Left colon (tissue), 2 donors: ENCODE measurements at regions not wholly inside any gene's neighbourhood (a gene's known extent, or its start where the extent isn't known, plus 50 kb on each side); places are given as distances from the start of the nearest gene placed in this dataset.

Experiments
- ATAC-seq: fragments of 200-7000 bp; cut with Tn5 transposase; one replicate; pipeline ENCODE4 v1.9.1; 2020; ENCODE audit warnings: mild to moderate bottlenecking, moderate library complexity
- DNase-seq, 2 donors: peaks; one replicate each; pipeline ENCODE4 v3.0.0-alpha.2; 2020
- intact Hi-C, 2 donors: fragments of 100-400 bp; cut with DNase I in 1 of 2; cut with micrococcal nuclease in 1 of 2; formaldehyde crosslinking; loops; one replicate each; pipeline versions ENCODE4 v1.11.2 to v1.14.0; 2022; cut with DNase I, micrococcal nuclease
- donor health status: DM: no; HTN: no; CAD: no.
- donor health status: DM: yes; HTN: yes; CAD: no.

DNA sequence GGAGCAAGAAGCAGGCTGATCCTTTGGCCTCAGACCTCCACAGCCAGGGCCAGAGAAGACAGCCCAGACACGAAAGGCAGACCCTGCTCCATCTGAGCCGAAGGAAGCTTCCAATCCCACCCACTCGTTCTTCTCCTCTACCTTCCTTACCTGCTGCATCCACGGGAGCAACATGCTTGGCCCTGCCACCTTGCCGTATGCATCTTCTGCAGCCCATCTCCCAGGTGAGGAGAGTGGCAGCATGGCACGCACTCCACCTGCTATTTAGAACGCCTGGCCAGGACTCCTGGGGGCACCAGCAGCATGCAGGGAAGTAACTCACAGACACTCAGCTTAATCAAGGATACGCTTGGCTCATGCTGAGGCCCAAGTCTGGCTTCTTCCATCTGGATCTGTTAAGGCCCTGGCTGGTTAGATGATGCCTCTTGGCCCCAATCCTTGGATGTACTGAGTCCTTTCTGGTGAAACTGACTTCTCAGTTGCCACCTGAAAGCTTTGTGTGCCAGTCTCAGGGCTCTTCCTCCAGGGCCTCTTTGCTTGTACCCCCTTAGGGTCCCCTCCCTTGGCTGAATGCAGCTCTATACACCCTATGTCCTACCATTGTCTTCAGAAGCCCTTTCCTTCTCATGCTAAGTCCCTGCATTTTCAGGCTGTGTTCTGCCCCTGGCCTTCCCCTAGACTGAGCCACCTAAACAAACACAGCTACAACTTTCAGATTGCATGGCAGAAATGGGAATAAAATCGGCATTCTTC lies 604.9 kb downstream of the BUD13 start:
- DNase-seq = no peak
- no peak for ATAC-seq
- intact Hi-C loops = no loop called here

DNA sequence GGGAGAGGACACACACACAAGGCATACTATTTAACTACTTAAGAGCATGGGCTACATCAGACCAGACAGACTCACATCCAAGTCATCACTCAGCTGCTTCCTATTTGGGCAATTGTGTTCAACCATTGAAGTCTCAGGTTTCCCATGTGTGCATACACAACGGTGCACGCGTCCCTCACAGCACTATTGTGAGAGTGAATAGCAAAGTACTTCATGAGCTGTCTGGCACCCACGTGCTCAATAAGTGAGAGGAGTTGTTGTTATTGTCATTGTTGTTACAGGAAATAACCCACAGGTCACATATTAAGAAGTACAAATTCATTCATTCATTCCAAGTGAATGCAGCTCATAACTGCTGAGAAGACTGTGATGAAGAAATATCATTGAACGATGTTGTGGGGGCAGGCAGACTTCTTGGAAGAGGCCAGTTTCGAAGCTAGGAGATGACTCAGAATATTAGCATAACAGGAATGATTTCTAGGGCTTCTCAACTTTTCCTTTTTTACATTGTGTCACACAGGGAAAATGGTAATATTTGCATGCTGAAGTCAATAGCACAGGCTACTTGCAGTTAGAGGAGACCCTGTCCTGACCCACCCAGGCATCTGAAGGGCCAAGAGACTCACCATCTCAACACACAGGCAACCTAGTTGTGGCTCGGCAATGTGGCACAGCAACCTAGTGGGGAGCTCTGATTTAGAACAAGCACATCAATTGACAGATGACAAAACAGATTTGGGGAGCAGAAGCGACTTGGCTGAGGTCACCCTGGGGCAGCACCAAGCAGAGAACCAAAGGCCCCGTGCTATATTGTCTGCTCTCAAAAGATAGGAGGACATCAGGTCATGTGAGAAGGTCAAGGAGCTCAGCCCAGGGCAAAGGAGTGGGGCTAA lies 606.0 kb downstream of the BUD13 start:
- intact Hi-C loops = no loop called here
- DNase-seq (no peak), ATAC-seq (no peak)

DNA sequence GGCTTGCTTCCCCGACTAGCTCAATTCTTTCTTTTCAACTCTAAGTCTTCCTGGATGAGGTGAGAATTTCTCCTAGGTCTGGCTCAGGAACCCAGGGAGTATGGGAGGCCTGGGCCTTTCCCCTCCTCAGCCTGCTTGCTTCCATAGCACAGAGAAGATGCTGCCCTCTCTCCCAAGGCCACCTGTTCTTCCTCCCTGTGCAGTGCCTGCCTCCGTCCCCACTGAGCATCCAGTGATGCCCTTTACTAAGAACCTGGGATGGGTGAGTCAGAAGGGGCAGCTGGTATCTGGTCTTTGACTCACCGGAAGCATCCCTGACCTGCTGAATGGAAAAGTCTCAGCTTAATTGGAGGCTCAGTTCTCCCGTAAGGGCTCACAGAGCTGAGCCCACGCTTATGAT lies 607.9 kb downstream of the BUD13 start:
- ATAC-seq = no peak
- intact Hi-C loops = no loop called here
- no peak for DNase-seq

DNA sequence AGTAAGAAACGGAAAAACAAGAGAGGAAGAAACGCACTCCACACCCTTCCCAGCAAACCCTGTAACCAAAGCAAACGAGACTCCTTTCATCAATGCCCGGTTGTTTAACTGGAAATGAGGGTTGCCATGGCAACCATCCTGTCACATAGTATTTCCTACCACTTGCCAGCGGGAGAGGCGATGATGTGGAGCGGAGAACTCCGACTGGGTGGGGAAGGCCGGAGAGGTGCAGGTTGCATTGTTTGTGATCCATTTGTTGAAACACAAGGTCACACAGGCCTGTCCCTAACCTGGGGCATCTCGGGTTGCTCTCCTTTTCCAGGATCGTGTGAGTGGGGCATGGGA lies 609.9 kb downstream of the BUD13 start:
- DNase-seq = no peak
- ATAC-seq = no peak
- intact Hi-C loops = no loop called here

DNA sequence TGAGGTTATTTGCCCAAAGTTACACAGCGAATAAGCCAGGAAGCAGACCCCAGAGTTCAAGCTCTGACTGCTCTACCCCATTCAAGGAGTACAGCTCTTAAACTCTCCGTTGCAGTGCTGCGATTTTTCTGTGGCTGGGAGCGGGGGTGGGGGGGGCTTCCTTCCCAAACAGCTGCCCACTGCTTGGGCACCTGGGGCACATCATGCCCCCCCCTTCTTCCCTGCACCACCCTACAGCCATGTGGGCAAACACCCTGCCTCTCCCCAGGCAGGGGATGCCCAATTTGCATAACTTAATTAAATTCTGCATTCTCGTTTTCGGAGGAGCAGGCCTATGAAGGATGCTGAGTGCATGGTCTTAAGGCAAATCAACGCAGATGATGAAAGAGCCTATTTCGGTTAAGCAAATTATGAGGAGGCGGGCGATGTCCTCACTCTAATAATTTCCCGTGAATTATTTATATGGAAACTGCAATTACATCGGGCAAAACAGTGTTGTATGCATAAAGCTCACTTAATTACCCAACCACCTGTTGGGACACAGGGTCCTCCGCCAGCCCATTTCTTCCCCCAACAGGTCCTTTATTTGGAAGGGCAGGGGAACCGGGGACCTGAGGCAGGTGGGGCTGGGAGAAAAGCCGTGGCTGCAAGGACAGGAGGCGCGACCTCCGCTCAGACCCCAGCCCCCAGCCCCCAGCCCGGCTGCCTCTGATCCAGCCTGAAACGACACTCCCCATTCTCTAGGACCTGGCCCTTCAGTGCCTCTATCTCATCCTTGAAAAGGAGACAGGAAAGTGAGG lies 610.5 kb downstream of the BUD13 start:
- ATAC-seq (no peak), DNase-seq (no peak)
- intact Hi-C loops = no loop called here

DNA sequence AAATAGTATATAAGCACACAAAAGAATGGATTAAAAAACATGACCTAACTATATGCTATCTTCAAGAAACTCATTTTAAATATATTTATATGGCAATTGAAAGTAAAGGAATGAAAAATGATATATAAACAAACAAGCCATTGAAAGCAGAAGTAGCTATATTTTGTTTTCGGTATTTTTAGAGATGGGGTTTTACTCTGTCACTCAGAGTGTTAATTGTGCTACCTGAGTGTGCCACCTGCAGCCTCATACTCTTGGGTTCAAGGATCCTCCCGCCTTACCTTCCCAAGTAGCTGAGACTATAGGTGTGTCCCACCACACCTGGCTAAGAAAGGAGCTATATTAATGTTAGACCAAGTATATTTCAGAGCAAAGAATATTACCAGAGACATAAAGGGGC lies 624.1 kb downstream of the BUD13 start:
- intact Hi-C loops = no loop called here
- no peak for ATAC-seq
- no peak for DNase-seq

DNA sequence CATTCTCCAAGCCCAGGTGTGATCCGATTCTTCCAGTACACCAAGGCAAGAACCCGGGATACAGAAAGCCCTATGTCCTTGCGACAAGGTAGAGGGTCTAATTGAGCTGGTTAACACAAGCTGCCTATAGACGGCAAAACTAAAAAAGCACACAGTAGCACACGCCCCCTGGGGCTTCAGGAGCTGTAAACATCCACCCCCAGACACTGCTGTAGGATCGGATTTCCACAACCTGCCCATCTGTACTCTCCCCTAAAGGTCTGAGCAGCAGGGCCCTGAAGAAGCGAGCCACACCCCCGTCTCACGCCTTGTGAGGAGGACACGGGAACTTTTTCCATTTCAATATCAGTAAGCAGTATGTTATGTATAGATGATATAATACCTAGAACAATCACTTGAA lies 624.7 kb downstream of the BUD13 start:
- intact Hi-C loops = no loop called here
- DNase-seq (no peak), ATAC-seq (no peak)

DNA sequence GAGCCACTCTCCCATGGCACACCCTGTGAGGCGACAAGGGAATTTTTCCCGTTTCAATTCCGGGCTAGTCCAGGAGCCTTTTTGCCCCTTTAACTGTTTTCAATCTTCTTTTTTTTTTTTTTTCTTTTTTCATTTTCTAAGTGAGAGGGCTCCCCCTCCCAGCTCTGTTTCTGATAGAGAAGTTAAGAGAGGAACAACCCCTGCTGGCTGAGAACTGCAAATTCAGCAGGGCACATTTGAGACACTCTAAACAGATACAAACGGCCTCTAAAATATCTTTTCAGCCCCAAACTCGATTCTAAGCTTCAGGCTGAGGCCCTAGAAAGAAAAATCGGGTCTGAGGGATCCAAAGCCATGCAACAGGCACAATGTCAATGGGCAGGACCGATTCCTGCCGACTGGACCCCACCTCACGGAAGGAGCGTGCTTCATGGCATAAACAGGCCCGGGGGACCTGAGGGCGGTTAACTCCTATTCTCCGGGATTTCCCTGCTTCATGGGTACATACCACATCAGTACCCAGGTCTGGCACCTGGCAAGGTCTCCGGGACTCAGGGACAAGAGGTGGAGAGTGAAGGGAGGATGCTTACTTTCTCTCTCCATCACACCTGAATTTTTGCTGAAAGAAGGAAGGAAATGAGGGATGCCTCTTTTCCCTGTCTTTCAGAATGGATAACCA lies 627.5 kb downstream of the BUD13 start:
- no peak for DNase-seq
- no peak for ATAC-seq
- intact Hi-C loops = no loop called here

DNA sequence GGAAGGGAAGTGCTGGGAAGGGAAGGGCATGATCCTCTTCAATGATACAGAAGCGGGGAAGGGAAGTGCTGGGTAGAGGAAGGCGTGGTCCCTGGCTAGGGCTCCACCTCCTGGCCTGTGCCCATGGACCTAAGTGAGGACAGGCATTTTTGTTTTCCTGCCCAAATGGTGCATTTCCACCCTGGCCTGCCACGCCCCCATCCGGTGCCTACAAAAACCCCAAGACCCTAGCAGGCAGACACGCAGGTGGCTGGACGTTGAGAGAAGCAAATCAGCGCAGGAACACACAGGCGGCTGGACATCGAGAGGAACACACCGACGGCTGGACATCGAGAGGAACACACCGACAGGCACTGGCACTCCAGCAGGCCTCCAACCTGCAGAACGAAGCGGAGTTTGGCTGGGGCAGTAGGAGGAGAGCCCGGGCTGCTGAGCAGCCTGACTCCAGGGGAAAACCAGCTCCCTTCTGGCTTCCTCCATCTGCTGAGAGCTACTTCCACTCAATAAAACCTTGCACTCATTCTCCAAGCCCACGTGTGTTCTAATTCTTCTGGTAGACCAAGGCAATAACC lies 628.3 kb downstream of the BUD13 start:
- ATAC-seq (no peak), DNase-seq (no peak)
- intact Hi-C loops = no loop called here

DNA sequence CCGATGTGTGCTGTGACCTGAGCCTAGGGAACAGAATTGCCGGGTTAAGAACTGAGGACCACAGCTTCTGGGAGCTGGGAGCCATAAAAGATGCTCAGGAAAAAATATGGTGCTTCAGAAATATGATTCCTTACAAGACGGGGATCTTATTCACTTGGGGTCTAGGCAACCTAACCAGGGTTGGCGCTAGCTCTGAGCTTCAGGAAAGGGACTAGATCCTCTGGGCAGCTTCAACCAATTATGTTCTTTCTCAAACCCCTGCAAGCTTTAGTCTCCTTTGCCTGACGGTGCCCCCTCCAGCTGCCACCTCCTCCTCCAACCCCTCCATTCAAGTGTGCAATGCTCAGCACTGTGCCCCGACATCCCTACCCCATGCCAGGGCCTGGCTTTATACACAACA lies 634.1 kb upstream of the CADM1 start:
- DNase-seq (no peak), ATAC-seq (no peak)
- intact Hi-C loops = no loop called here

DNA sequence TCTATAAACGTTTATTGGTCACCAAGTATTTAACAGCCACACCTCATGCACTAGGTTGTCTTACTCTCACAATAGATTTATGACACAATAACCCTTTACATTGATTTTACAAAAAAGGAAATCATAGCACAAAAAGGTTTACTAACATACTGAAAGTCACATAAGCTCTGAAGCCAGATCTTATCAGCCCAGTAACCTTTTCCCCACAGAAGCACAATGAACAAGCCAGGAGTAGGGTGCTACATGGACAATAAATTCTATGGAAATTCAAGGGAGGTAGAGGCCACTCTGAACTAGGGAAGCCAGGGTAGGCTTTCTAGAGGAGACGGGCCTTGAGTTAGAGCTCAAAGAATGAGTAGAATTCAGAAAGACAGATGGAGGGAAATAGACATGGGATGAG lies 633.5 kb upstream of the CADM1 start:
- intact Hi-C loops = no loop called here
- DNase-seq = no peak

DNA sequence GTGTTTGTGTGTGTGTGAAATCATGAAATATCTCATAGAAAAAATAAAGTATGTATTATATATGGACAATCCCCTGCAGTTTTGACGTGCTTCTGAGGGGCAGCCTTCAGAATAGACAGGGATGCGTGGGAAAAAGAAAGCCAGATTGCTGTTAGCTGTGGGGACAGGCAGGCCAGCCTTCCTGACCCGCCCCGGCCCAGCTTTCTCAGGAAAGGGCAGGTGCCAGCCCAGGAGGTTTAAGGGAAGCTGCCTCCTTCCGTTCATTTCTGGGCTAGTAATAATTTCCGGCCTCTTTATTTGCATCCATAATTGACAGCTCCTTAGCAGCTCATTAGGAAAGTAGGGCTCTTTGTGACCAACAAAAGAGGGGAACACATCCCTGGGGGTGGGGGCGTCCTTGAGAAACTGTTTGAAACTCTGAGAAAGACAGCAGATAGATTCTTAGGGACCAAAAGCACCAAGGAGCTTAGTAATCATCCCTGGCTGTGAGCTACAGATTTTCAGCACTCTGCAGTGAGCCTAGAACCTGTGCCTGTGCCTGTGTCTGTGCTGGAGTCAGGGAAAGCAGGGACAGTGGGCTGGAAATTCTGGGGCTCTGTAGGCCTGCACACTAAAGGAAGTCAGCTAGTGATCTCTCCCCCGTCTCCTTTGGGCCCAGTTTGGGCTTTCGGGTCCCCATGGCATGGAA lies 632.9 kb upstream of the CADM1 start:
- intact Hi-C loops = no loop called here
- ATAC-seq = peak; percentile 38
- peak in 1 of 2 donors; percentile 17 for DNase-seq

More for the DNA sequence above, 633.5 kb upstream of the CADM1 start:
- ATAC-seq = peak; percentile 81

DNA sequence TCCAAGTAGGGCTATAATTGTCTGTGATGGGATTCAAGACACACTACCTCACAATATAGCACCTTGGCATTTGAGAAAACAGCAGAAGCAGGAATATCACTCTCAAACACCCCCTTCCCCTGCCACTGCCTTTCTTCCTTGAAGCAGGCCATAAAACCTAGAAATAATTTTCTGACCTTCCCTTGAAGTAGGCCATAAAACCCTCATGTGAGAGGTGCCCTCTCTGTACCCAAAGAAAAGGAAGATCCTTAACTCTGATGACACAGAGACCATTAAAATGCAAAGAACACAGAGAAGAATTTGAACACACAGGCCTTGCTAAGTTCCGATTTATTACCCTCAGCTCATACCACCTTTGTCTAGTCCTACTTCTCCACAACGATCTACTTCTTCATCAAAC lies 631.7 kb upstream of the CADM1 start:
- DNase-seq (no peak), ATAC-seq (peak; percentile 77)
- intact Hi-C loops = no loop called here

DNA sequence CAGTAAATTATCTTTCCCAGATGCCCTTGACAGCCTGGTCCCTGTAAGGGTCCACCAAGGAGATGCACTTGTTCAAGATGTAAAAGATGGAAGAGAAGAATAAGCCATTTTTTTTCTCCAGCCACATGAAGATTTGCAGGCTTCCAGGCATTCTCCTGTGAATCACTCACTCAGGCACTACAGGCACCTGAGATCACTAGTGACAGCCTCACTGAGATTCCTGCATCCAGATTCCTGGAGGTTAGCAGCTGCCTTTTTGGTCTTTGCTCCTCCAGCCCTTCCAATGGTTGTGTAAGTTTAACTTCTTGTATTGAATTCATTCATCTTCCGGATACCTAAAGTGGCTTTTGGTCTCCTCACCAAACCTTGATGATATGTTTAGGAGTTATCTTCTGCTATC lies 630.2 kb upstream of the CADM1 start:
- intact Hi-C loops = no loop called here
- DNase-seq (no peak), ATAC-seq (no peak)

DNA sequence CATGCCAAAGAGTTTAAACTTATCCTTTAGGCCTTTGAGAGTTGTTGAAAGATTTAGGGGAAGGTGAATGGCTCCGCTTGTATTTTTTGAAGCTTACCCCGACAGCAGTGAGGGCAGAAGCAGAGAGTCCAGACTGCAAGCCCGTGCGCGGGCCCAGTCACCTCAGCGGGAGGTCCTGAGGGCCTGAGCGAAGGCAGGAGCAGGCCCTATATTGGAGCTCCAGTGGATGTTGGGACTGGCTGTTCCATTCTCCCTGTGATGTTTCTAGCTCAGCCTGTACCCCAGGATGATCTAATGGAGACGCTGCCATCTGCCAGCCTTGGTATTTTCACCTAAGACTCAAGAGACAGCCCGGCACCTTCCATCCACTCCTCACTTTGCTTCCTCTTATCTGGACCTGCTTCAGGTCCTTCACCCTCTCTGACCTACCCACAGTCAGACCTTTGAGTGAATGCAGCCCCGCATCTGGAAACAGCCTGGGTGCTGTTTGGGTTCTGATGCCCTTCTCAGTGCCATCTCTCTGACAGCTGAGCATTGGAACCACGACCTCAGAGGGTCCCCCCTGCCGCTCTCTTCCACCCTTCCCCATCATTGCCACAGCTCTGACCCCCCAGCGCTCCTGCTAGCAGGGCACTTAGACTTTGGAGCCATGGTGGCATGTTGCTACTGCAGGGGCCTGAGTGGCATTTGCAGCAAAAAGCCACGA lies 628.2 kb upstream of the CADM1 start:
- ATAC-seq (no peak), DNase-seq (no peak)
- intact Hi-C loops = no loop called here

DNA sequence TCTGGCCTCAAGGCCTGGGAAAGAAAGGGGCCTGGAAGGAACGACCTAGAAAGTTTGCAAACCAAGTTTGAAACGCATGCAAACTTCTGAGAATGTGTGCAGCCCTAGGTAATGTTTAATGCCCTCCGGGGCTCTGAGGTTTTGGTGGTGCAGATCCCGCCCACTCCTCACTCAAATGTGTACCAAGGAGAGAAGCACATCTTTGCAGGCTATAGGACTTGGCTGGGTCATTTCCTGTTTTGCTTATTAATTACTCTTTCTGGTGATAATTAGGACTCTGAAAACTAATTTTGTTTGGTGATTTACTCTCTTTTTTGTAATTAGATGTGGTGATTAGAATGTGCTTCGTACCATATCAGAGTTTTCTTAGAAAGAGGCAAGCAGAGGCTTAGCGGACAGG lies 625.9 kb upstream of the CADM1 start:
- DNase-seq = no peak

DNA sequence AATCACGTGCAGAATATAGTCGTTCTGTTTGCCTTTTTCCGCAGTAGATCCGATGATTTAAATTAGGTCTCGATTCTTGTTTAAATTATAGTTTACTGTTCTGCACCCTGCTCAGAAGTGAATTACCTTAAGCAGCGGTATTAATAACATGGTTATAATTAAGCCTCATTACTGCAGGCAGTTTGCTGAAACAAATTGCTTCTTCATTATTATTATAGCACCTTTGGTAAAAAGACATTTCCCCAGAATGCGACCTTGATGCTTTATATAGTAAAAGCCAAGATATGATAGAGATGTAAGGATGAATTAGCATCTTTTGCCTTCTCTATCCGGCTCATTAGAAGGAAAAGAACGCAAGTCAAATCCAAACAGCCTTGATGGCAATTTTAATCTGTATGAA lies 625.2 kb upstream of the CADM1 start:
- DNase-seq (no peak), ATAC-seq (no peak)
- intact Hi-C loops = no loop called here

More for the DNA sequence above, 625.9 kb upstream of the CADM1 start:
- intact Hi-C loops = no loop called here
- no peak for ATAC-seq

DNA sequence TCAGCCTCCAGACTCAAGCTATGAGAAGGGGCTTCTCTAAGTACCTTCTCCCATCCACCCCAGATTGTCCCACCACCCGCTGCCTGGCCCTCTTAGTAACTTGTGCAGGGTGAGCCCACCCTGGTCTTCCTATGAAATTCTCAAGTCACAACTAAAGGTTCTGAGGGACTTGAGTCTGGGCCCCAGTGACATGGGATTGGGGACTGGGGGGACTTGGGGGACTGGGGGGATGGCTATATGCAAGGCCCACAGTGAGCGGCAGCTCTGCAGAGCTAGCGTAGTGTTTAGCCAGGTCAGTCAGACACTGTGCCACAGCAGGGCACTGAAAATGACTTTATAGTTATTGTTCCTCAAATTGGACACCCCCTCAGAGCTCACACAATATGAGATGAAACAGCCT lies 622.3 kb upstream of the CADM1 start:
- no peak for ATAC-seq
- intact Hi-C loops = no loop called here
- no peak for DNase-seq
